SK-N-SH (cell line): ENCODE measurements at regions not wholly inside any gene's neighbourhood (a gene's known extent, or its start where the extent isn't known, plus 50 kb on each side); places are given as distances from the start of the nearest gene placed in this dataset.

Source experiments
- CTCF ChIA-PET: fragments of 300-600, 350-600 bp; formaldehyde crosslinking; extraction: SDS; loops from one replicate; lab custom pipeline; 2021; lab: Yijun Ruan, JAX
- POLR2A ChIA-PET: fragments of 350-600 bp; sonication (Branson Sonifier 250); formaldehyde crosslinking; extraction: SDS; loops from one replicate; lab custom pipeline; 2020; ENCODE audit warnings: antibody characterized with exemption, inconsistent platforms; lab: Yijun Ruan, JAX
- DNase-seq: peaks from one replicate; pipeline ENCODE4 v3.0.0; 2012
- H2AFZ ChIP-seq: fragments of 200-600 bp; sonication (generic); 2 replicates; pipeline ENCODE4 v1.8.1; 2016; ENCODE audit warnings: antibody characterized with exemption, mild to moderate bottlenecking, low read depth
- H3F3A ChIP-seq: fragments of 200-600 bp; sonication (generic); replicated peaks from 2 replicates; pipeline ENCODE3; 2016; ENCODE audit warnings: antibody characterized with exemption, mild to moderate bottlenecking; ENCODE audit not compliant: insufficient read depth
- H3K27ac ChIP-seq, 2 experiments: fragments of 200-500 bp in 1 of 2; fragments of 200-600 bp in 1 of 2; sonication (Bioruptor generic) in 1 of 2; sonication (generic), shearing (Covaris generic) in 1 of 2; 2 replicates each; pipeline versions ENCODE4 v1.5.1 to v1.6.1; 2014 to 2016; ENCODE audit warnings: low read depth in 2 of 2, inconsistent platforms in 1 of 2, low read length in 1 of 2, mild to moderate bottlenecking in 1 of 2, mixed read lengths in 1 of 2
- H3K27me3 ChIP-seq: fragments of 200-600 bp; sonication (generic), shearing (Covaris generic); 2 replicates; pipeline ENCODE4 v1.6.1; 2016; ENCODE audit warnings: mixed run types; ENCODE audit not compliant: insufficient read depth
- H3K36me3 ChIP-seq, 2 experiments: fragments of 200-500 bp in 1 of 2; fragments of 200-600 bp in 1 of 2; sonication (Bioruptor generic) in 1 of 2; sonication (generic) in 1 of 2; replicated peaks in 1 of 2; 2 replicates each; pipeline versions ENCODE3 to v1.5.1; 2014 to 2016; ENCODE audit warnings: low read length in 1 of 2, mild to moderate bottlenecking in 1 of 2; ENCODE audit not compliant: insufficient read depth in 2 of 2, control insufficient read depth in 1 of 2
- H3K4me1 ChIP-seq, 2 experiments: fragments of 200-500 bp in 1 of 2; fragments of 200-600 bp in 1 of 2; sonication (Bioruptor generic) in 1 of 2; sonication (generic), shearing (Covaris generic) in 1 of 2; 2 replicates each; pipeline versions ENCODE4 v1.5.1 to v1.6.1; 2014 to 2016; ENCODE audit warnings: low read depth in 1 of 2, low read length in 1 of 2, mixed run types in 1 of 2; ENCODE audit not compliant: insufficient read depth in 2 of 2, control insufficient read depth in 1 of 2
- H3K4me2 ChIP-seq: fragments of 200-600 bp; sonication (generic), shearing (Covaris generic); 2 replicates; pipeline ENCODE4 v1.6.1; 2017; ENCODE audit warnings: mixed run types
- H3K4me3 ChIP-seq, 2 experiments: fragments of 200-500 bp in 1 of 2; fragments of 200-600 bp in 1 of 2; sonication (Bioruptor generic) in 1 of 2; sonication (generic), shearing (Covaris generic) in 1 of 2; 2 replicates each; pipeline versions ENCODE4 v1.5.1 to v1.8.1; 2014 to 2016; ENCODE audit warnings: low read depth in 2 of 2, inconsistent platforms in 1 of 2, low read length in 1 of 2, mild to moderate bottlenecking in 1 of 2, mixed read lengths in 1 of 2, moderate library complexity in 1 of 2
- H3K79me2 ChIP-seq: fragments of 200-600 bp; sonication (generic); 2 replicates; pipeline ENCODE4 v1.8.1; 2017; ENCODE audit warnings: mild to moderate bottlenecking; ENCODE audit not compliant: insufficient read depth
- H3K9ac ChIP-seq: fragments of 200-600 bp; sonication (generic); 2 replicates; pipeline ENCODE4 v1.6.1; 2017; ENCODE audit warnings: mixed run types
- H3K9me2 ChIP-seq: fragments of 200-600 bp; sonication (generic); 2 replicates; pipeline ENCODE4 v1.6.1; 2017; ENCODE audit warnings: mixed run types
- H3K9me3 ChIP-seq: fragments of 200-600 bp; sonication (generic); 2 replicates; pipeline ENCODE4 v1.6.1; 2017; ENCODE audit warnings: mixed run types, mild to moderate bottlenecking, moderate library complexity
- H4K20me1 ChIP-seq: fragments of 200-600 bp; sonication (generic); 2 replicates; pipeline ENCODE4 v1.6.1; 2017; ENCODE audit warnings: mild to moderate bottlenecking, mixed run types; ENCODE audit not compliant: insufficient read depth
- CHD2 ChIP-seq: fragments of 150-350 bp; IDR thresholded peaks from 2 replicates; pipeline ENCODE4 v1.6.1; 2018; ENCODE audit warnings: low read length; ENCODE audit not compliant: partially characterized antibody
- CTCF ChIP-seq: fragments of 200-600 bp; sonication (generic); IDR thresholded peaks from 2 replicates; pipeline ENCODE4 v1.6.1; 2017; ENCODE audit warnings: antibody characterized with exemption, mild to moderate bottlenecking, moderate library complexity
- FOXM1 ChIP-seq: IDR thresholded peaks from 2 replicates; pipeline ENCODE4 v1.4.0; 2012; ENCODE audit warnings: low read depth, mild to moderate bottlenecking
- GATA2 ChIP-seq: sonication (generic); formaldehyde crosslinking; IDR thresholded peaks from 2 replicates; pipeline ENCODE4 v1.5.0; 2020; ENCODE audit warnings: mild to moderate bottlenecking, missing genetic modification reagents
- JUND ChIP-seq: IDR thresholded peaks from 2 replicates; pipeline ENCODE4 v1.4.0; 2012
- MAX ChIP-seq: IDR thresholded peaks from 2 replicates; pipeline ENCODE4 v1.4.0; 2012; ENCODE audit warnings: low read depth
- MEF2A ChIP-seq: IDR thresholded peaks from 2 replicates; pipeline ENCODE4 v1.4.0; 2012; ENCODE audit warnings: low read depth, borderline replicate concordance
- NFIC ChIP-seq: IDR thresholded peaks from 2 replicates; pipeline ENCODE4 v1.4.0; 2012; ENCODE audit warnings: borderline replicate concordance
- PBX3 ChIP-seq: IDR thresholded peaks from 2 replicates; pipeline ENCODE4; 2012
- RXRA ChIP-seq: IDR thresholded peaks from 2 replicates; pipeline ENCODE4 v1.4.0; 2012; ENCODE audit warnings: low read depth, mild to moderate bottlenecking, borderline replicate concordance
- SIN3A ChIP-seq: IDR thresholded peaks from 2 replicates; pipeline ENCODE4 v1.6.1; 2012; ENCODE audit warnings: low read depth, mild to moderate bottlenecking, low read length, moderate library complexity, borderline replicate concordance
- TCF12 ChIP-seq: IDR thresholded peaks from 2 replicates; pipeline ENCODE4 v1.4.0; 2012
- TEAD4 ChIP-seq: IDR thresholded peaks from 2 replicates; pipeline ENCODE4 v1.4.0; 2012; ENCODE audit warnings: mild to moderate bottlenecking, borderline replicate concordance; ENCODE audit not compliant: insufficient read depth
- USF2 ChIP-seq: fragments of 150-350 bp; IDR thresholded peaks from 2 replicates; pipeline ENCODE4 v1.6.1; 2017; ENCODE audit warnings: antibody characterized with exemption, low read length, low read depth, borderline replicate concordance
- YY1 ChIP-seq: IDR thresholded peaks from 2 replicates; pipeline ENCODE4 v1.4.0; 2012; ENCODE audit warnings: low read depth, mild to moderate bottlenecking
- TF ChIP-seq, protein P1 (sequence below): IDR thresholded peaks from 2 replicates; pipeline ENCODE4 v1.4.0; 2012; ENCODE audit warnings: low read depth, borderline replicate concordance

- POLR2A ChIA-PET = no interaction called here
- CTCF ChIA-PET = no interaction called here
Observed at GRCh38 chr13:90400372-90400771, 947.1 kb upstream of the MIR17HG start.

DNA sequence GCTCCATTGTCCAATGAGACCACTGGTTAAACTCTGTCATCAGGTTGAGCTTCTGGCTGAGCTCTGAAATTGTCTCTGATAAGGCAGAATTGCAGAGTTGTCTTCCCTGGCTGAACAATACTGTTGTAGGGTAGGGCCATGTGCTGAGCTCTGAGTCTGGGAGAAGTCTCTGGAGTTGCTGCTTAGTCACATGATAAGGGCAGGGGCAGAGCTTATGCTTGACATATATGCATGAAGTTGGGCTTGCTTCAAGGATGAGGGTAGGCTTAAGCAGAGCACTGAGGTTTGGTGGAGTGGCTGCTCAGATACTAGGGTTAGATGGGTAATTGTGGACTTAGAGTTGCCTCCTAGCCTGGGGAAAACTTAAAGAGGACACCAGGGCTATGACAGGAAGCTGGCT lies 946.3 kb upstream of the MIR17HG start:
- CTCF ChIA-PET = no interaction called here

More at GRCh38 chr13:90400372-90400771, 947.1 kb upstream of the MIR17HG start:
- Histone ChIP-seq H3K9me3 (no peaks in the 10 kb centered on the region), H4K20me1 (no peaks in the 10 kb centered on the region), H3K9ac (no peak overlapping the region), H3K79me2 (no peaks in the 10 kb centered on the region), H3K27ac (no peak overlapping the region), H3K27me3 (no peaks in the 10 kb centered on the region), H2AFZ (no peak overlapping the region), H3F3A (no peaks in the 10 kb centered on the region), H3K4me1 (no peaks in the 10 kb centered on the region; a peak in 2 of 4 replicates), H3K4me3 (no peak overlapping the region)
- no peak for DNase-seq
- no peak for TF ChIP-seq RXRA
- no peak for TF ChIP-seq TEAD4
- TF ChIP-seq FOXM1 = no peak
- no peak for TF ChIP-seq USF2
- TF ChIP-seq CTCF = no peak
- TF ChIP-seq, all 33 proteins: peak for 0
- Histone ChIP-seq H3K36me3 (no peaks in the 10 kb centered on the region), H3K4me2 (no peak overlapping the region), H3K9me2 (no peaks in the 10 kb centered on the region)

More for the DNA sequence above, 946.3 kb upstream of the MIR17HG start:
- Histone ChIP-seq H3K36me3 (no peaks in the 10 kb centered on the region), H3K4me1 (no peaks in the 10 kb centered on the region; a peak in 2 of 4 replicates), H3K27me3 (no peaks in the 10 kb centered on the region), H3K4me2 (no peak overlapping the region), H3K27ac (no peak overlapping the region), H3K9me2 (no peaks in the 10 kb centered on the region), H3F3A (no peaks in the 10 kb centered on the region), H3K9me3 (no peaks in the 10 kb centered on the region), H3K9ac (no peak overlapping the region), H2AFZ (no peak overlapping the region), H3K79me2 (no peaks in the 10 kb centered on the region), H3K4me3 (no peak overlapping the region), H4K20me1 (no peaks in the 10 kb centered on the region)
- TF ChIP-seq, protein P1, sequence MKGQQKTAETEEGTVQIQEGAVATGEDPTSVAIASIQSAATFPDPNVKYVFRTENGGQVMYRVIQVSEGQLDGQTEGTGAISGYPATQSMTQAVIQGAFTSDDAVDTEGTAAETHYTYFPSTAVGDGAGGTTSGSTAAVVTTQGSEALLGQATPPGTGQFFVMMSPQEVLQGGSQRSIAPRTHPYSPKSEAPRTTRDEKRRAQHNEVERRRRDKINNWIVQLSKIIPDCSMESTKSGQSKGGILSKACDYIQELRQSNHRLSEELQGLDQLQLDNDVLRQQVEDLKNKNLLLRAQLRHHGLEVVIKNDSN = no peak
- no peak for TF ChIP-seq FOXM1
- no peak for TF ChIP-seq GATA2
- no peak for TF ChIP-seq YY1
- TF ChIP-seq CHD2 = no peak
- TF ChIP-seq SIN3A = no peak
- TF ChIP-seq MAX = no peak
- no peak for TF ChIP-seq TEAD4
- no peak for TF ChIP-seq NFIC
- no peak for TF ChIP-seq TCF12
- TF ChIP-seq PBX3 = no peak
- TF ChIP-seq MEF2A = no peak
- no peak for TF ChIP-seq JUND
- TF ChIP-seq CTCF = no peak
- POLR2A ChIA-PET = no interaction called here
- no peak for DNase-seq
